OCI-LY3 (cell line): ENCODE measurements at regions not wholly inside any gene's neighbourhood (a gene's known extent, or its start where the extent isn't known, plus 50 kb on each side); places are given as distances from the start of the nearest gene placed in this dataset.

Experiments used
- CTCF ChIP-seq: fragments of 200-600, 300-600 bp; sonication (generic); IDR thresholded peaks from 2 replicates; pipeline ENCODE4 v1.5.1; 2014; ENCODE audit warnings: antibody characterized with exemption, low read length, low read depth
- EZH2phosphoT487 ChIP-seq: fragments of 200-600 bp; shearing (Covaris generic); IDR thresholded peaks from 2 replicates; pipeline ENCODE4 v1.6.1; 2018; ENCODE audit warnings: antibody characterized with exemption, mixed run types, low read depth

GRCh38 chr3:191138937-191139336 is 60.1 kb upstream of the OSTN start:
- TF ChIP-seq CTCF (no peak), EZH2phosphoT487 (no peak)
